ENCODE measurements at regions not wholly inside any gene's neighbourhood (a gene's known extent, or its start where the extent isn't known, plus 50 kb on each side); places are given as distances from the start of the nearest gene placed in this dataset.

DNA sequence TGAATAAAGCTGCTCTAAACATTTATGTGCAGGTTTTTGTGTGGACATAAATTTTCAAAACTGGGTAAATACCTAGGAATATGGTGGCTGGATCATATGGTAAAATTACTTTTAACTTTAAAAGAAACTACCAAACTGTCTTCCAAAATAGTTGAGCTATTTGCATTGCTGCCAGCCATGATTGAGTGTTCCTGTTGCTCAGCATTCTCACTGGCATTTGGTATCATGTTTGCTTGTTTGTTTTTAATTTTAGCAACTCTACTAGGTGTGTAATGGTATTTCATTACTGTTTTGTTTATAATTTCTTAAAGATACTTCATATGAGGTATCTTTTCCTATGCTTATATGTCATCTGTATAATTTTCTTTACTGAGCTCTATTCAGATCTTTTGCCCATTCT lies 143.2 kb downstream of the POLR1F start:
- H3K9me3 ChIP-seq = no peaks in the 10 kb centered on the region
- no peaks in the 10 kb centered on the region for H3K27me3 ChIP-seq
- intact Hi-C loops (cut with DNase I) = no loop called here
- no peak overlapping the region for H3K4me3 ChIP-seq
- no peaks in the 10 kb centered on the region for H3K4me1 ChIP-seq (ENCODE audit: insufficient read depth)
- no peak overlapping the region for H3K27ac ChIP-seq
- no peak for DNase-seq
- no peaks in the 10 kb centered on the region for H3K36me3 ChIP-seq
- TF ChIP-seq EP300 (IDR thresholded peaks at IDR 0.05) (no peak), POLR2A (IDR thresholded peaks at IDR 0.05) (no peak)
- TF ChIP-seq, protein P1, sequence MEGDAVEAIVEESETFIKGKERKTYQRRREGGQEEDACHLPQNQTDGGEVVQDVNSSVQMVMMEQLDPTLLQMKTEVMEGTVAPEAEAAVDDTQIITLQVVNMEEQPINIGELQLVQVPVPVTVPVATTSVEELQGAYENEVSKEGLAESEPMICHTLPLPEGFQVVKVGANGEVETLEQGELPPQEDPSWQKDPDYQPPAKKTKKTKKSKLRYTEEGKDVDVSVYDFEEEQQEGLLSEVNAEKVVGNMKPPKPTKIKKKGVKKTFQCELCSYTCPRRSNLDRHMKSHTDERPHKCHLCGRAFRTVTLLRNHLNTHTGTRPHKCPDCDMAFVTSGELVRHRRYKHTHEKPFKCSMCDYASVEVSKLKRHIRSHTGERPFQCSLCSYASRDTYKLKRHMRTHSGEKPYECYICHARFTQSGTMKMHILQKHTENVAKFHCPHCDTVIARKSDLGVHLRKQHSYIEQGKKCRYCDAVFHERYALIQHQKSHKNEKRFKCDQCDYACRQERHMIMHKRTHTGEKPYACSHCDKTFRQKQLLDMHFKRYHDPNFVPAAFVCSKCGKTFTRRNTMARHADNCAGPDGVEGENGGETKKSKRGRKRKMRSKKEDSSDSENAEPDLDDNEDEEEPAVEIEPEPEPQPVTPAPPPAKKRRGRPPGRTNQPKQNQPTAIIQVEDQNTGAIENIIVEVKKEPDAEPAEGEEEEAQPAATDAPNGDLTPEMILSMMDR (IDR thresholded peaks at IDR 0.05) = no peak

DNA sequence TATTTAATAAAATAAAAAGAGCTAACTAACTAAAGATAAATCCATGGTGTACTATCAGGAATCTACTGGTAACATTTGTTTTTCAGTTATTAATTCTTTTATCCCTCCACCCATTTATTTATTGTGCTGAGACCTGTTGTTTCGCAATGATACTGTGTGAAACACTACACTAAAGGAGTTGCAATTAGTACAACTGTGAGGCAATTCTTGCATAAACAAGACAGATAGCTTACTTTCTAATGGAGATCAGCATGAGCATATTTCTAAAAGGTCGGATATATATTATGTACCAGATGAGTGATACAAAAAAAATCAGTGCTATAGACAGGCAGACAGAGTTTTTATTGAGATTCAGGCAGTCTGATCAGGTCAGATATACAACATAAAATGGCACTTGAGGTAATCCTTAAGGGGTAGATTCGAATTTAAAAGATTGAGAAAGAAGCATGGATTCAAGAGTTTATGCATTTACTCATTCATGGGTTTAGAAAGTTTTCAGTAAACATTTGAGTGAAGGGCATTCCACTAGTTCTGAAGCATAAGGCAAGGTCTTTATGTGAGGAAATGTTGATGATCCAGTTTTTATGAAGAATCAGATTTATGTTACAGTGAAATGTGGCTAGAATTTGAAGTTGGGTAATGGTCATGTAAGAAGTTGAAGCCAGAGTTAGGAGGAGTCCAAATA lies 147.6 kb downstream of the POLR1F start:
- H3K4me3 ChIP-seq = no peak overlapping the region
- no peaks in the 10 kb centered on the region for H3K9me3 ChIP-seq
- TF ChIP-seq POLR2A (IDR thresholded peaks at IDR 0.05) (no peak), EP300 (IDR thresholded peaks at IDR 0.05) (no peak)
- TF ChIP-seq, protein P1 (IDR thresholded peaks at IDR 0.05) = no peak
- no peaks in the 10 kb centered on the region for H3K36me3 ChIP-seq
- 63 to 74% (median 69%) methylated on average over 3 of the region's 3 CpGs for WGBS, 3 donors
- H3K27me3 ChIP-seq = no peaks in the 10 kb centered on the region
- no peaks in the 10 kb centered on the region for H3K4me1 ChIP-seq (ENCODE audit: insufficient read depth)
- intact Hi-C loops (cut with DNase I) = no loop called here
- DNase-seq = no peak
- H3K27ac ChIP-seq = no peak overlapping the region

DNA sequence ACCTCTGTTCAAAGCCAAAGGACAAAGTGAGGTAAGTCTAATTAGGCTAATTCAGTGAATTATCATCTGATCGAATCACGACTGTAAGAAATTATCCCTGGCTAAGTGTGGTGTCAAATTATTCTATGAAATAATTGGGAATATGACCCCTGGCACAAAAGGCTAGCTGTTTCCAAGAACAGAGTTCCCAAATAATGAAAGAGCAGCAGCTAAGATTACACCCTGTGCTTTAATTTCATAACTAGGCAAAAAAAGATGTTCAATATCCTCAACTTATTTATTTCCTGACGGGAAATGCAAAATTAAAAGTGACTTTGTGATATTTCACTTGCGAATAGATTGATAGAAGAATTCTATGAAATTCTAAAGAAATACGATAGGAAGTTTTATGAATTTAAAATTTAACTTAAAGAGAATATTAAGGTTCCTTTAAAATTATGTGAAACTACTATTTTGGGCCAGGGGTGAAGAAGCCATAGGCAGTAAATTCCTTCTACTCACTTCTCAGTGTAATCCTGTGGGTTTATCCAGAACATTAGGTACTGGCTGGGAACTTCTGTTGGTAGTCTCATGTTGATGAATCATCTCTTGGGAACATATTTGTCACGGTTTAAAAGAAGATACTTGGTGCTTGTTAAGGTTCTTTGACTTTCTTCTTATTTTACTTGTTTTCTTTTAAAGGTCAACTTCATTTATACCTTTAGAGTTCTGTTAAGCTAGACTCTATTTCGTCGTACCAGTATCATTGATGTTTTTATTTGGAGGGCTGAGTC lies 148.5 kb downstream of the POLR1F start:
- 53 to 56% (median 54%) methylated on average over 8 of the region's 8 CpGs for WGBS, 3 donors
- intact Hi-C loops (cut with DNase I) = no loop called here
- Histone ChIP-seq H3K9me3 (no peaks in the 10 kb centered on the region), H3K27me3 (no peaks in the 10 kb centered on the region), H3K27ac (no peak overlapping the region), H3K4me1 (ENCODE audit: insufficient read depth) (no peaks in the 10 kb centered on the region), H3K36me3 (no peaks in the 10 kb centered on the region), H3K4me3 (no peak overlapping the region)
- TF ChIP-seq POLR2A (IDR thresholded peaks at IDR 0.05) = no peak
- TF ChIP-seq, protein P1 (IDR thresholded peaks at IDR 0.05) = no peak
- no peak for TF ChIP-seq EP300 (IDR thresholded peaks at IDR 0.05)
- no peak for DNase-seq

DNA sequence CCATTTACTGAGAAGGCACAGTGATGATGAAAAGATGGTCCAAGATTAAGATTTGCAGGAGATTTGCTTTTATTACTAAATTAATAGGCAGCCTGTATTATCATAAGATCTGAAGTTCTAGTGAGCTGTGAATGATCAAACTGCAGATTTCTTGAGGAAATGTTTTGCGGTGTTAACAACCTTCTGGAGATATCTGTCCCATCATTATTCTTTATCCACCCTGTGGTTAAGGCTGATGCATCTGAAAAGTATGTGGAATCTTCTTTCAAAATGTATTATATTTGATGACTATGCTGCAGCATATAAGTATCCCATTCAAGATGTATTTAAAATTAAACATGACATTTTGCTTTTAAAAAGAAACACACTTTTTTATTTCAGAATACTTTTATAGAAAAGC lies 150.3 kb downstream of the POLR1F start:
- Histone ChIP-seq H3K27ac (no peak overlapping the region), H3K9me3 (no peaks in the 10 kb centered on the region), H3K36me3 (no peaks in the 10 kb centered on the region), H3K27me3 (no peaks in the 10 kb centered on the region), H3K4me3 (no peak overlapping the region), H3K4me1 (ENCODE audit: insufficient read depth) (no peaks in the 10 kb centered on the region)
- 79 to 90% (median 89%) methylated on average over 1 of the region's 1 CpG for WGBS, 3 donors
- intact Hi-C loops (cut with DNase I) = no loop called here
- no peak for DNase-seq
- TF ChIP-seq, protein P1 (IDR thresholded peaks at IDR 0.05) = no peak
- no peak for TF ChIP-seq POLR2A (IDR thresholded peaks at IDR 0.05)
- no peak for TF ChIP-seq EP300 (IDR thresholded peaks at IDR 0.05)
